K562 (cell line): ENCODE measurements at regions not wholly inside any gene's neighbourhood (a gene's known extent, or its start where the extent isn't known, plus 50 kb on each side); places are given as distances from the start of the nearest gene placed in this dataset.

ENCODE experiments used
- ATAC-seq: fragments of 200-7000 bp; cut with Tn5 transposase; 3 replicates; pipeline ENCODE4 v1.9.1; 2020; ENCODE audit warnings: moderate library complexity
- BruUV-seq: library from RNA; stranded (reverse); fragments of 400-500 nt; replicated peaks from 2 replicates; lab custom pipeline; 2021; lab: Mats Ljungman, UMichigan
- CTCF ChIA-PET: fragments of 300-600 bp; formaldehyde crosslinking; extraction: SDS; loops from one replicate; lab custom pipeline; 2021; ENCODE audit warnings: low intra/inter-chr PET ratio; lab: Yijun Ruan, JAX
- POLR2A ChIA-PET: fragments of 300-600, 350-650 bp; sonication (Branson Sonifier 250); formaldehyde crosslinking; extraction: SDS; loops from one replicate; lab custom pipeline; 2021; ENCODE audit warnings: antibody characterized with exemption, inconsistent platforms; lab: Yijun Ruan, JAX
- DNase-seq, 4 experiments: peaks; one replicate each; pipeline versions ENCODE4 v3.0.0 to v3.0.0-alpha.2; 2011 to 2018; ENCODE audit warnings: low spot score in 3 of 4, mixed read lengths in 3 of 4; ENCODE audit errors: extremely low read depth in 1 of 4
- FAIRE-seq: peaks from 2 replicates; lab custom pipeline; 2011; peaks lifted over from hg19 to GRCh38; lab: Jason Lieb, UNC
- H2AFZ ChIP-seq: 2 replicates; pipeline ENCODE4 v1.6.0; 2011; ENCODE audit warnings: low read depth, low read length, control low read depth, inconsistent platforms
- H3K27ac ChIP-seq: fragments of 200-600 bp; 3 replicates; pipeline ENCODE4 v1.8.0; 2011; ENCODE audit warnings: low read depth, mild to moderate bottlenecking, control low read depth, inconsistent platforms, low read length, moderate library complexity, mixed read lengths; ENCODE audit errors: extremely low read depth
- H3K27me3 ChIP-seq, 2 experiments: fragments of 300-600 bp in 1 of 2; 2 replicates in 1 of 2; 3 replicates in 1 of 2; pipeline versions ENCODE4 v1.6.0 to v1.8.0; 2011; ENCODE audit warnings: inconsistent platforms in 2 of 2, low read length in 2 of 2, mild to moderate bottlenecking in 1 of 2, mixed read lengths in 1 of 2, moderate library complexity in 1 of 2; ENCODE audit not compliant: control insufficient read depth in 2 of 2, insufficient read depth in 2 of 2
- H3K36me3 ChIP-seq: fragments of 300-600 bp; 3 replicates; pipeline ENCODE4 v1.8.0; 2011; ENCODE audit warnings: mild to moderate bottlenecking, low read length, inconsistent platforms; ENCODE audit not compliant: control insufficient read depth, insufficient read depth
- H3K4me1 ChIP-seq, 2 experiments: fragments of 200-600 bp in 1 of 2; replicated peaks in 1 of 2; 2 replicates in 1 of 2; 3 replicates in 1 of 2; pipeline versions ENCODE4 v1.5.1 to v1.8.0; 2011; ENCODE audit warnings: inconsistent platforms in 2 of 2, low read length in 2 of 2, mild to moderate bottlenecking in 1 of 2, mixed read lengths in 1 of 2, moderate library complexity in 1 of 2; ENCODE audit not compliant: control insufficient read depth in 2 of 2, insufficient read depth in 2 of 2
- H3K4me2 ChIP-seq: 2 replicates; pipeline ENCODE4 v1.6.1; 2011; ENCODE audit warnings: low read length, control low read depth, inconsistent platforms, mixed read lengths; ENCODE audit not compliant: insufficient read depth
- H3K4me3 ChIP-seq: fragments of 200-600 bp; sonication (generic), shearing (Covaris generic); 2 replicates; pipeline ENCODE4 v1.5.1; 2016; ENCODE audit warnings: control low read depth, inconsistent platforms
- H3K79me2 ChIP-seq: fragments of 200-600 bp; 3 replicates; pipeline ENCODE4 v1.8.0; 2011; ENCODE audit warnings: low read length, inconsistent platforms; ENCODE audit not compliant: control insufficient read depth, insufficient read depth
- H3K9ac ChIP-seq, 2 experiments: 2 replicates each; pipeline versions ENCODE4 v1.6.0 to v1.6.1; 2011; ENCODE audit warnings: low read depth in 2 of 2, low read length in 2 of 2, control low read depth in 1 of 2, inconsistent platforms in 1 of 2, mild to moderate bottlenecking in 1 of 2, mixed read lengths in 1 of 2; ENCODE audit not compliant: insufficient read depth in 1 of 2
- H3K9me1 ChIP-seq: one replicate; pipeline ENCODE4 v1.6.0; 2011; ENCODE audit warnings: inconsistent platforms, mild to moderate bottlenecking, low read length, moderate library complexity; ENCODE audit not compliant: control insufficient read depth, insufficient read depth
- H3K9me3 ChIP-seq: replicated peaks from 2 replicates; pipeline ENCODE4 v1.5.1; 2011; ENCODE audit warnings: low read depth, low read length, inconsistent platforms; ENCODE audit not compliant: control insufficient read depth, insufficient read depth
- H4K20me1 ChIP-seq: replicated peaks from 2 replicates; pipeline ENCODE4 v1.6.1; 2011; ENCODE audit warnings: low read length, inconsistent platforms, mixed read lengths; ENCODE audit not compliant: control insufficient read depth, insufficient read depth
- CCAR2 ChIP-seq: fragments of 200-400 bp; formaldehyde crosslinking; IDR thresholded peaks from 2 replicates; pipeline ENCODE4 v1.6.1; 2017; ENCODE audit warnings: mild to moderate bottlenecking, low read depth, low read length
- CREB3L1 ChIP-seq: fragments of 450-650 bp; IDR thresholded peaks from 2 replicates; pipeline ENCODE4 v1.6.1; 2014; ENCODE audit warnings: low read depth, mild to moderate bottlenecking, moderate library complexity, borderline replicate concordance
- DLX4 ChIP-seq: fragments of 250-450 bp; sonication (Bioruptor Pico); IDR thresholded peaks from 2 replicates; pipeline ENCODE4 v1.6.1; 2021; ENCODE audit warnings: mild to moderate bottlenecking
- ESRRB ChIP-seq: fragments of 250-450 bp; sonication (Bioruptor Pico); IDR thresholded peaks from 2 replicates; pipeline ENCODE4 v1.5.0; 2020; ENCODE audit warnings: mild to moderate bottlenecking, moderate library complexity, borderline replicate concordance
- ILF3 ChIP-seq: fragments of 450-650 bp; IDR thresholded peaks from 2 replicates; pipeline ENCODE4 v1.6.1; 2018; ENCODE audit warnings: antibody characterized with exemption, mild to moderate bottlenecking, moderate library complexity, borderline replicate concordance
- LEF1 ChIP-seq: fragments of 450-650 bp; IDR thresholded peaks from 2 replicates; pipeline ENCODE4 v1.6.1; 2016; ENCODE audit warnings: mild to moderate bottlenecking
- NCOA6 ChIP-seq: fragments of 450-650 bp; IDR thresholded peaks from 2 replicates; pipeline ENCODE4 v1.6.1; 2017; ENCODE audit warnings: mild to moderate bottlenecking
- PREB ChIP-seq: sonication (generic); formaldehyde crosslinking; IDR thresholded peaks from 2 replicates; pipeline ENCODE4 v1.8.1; 2023; ENCODE audit warnings: mild to moderate bottlenecking, missing genetic modification reagents
- SMARCB1 ChIP-seq: IDR thresholded peaks from 2 replicates; pipeline ENCODE4 v1.6.1; 2011; ENCODE audit warnings: improper control_type of control experiment, low read depth; ENCODE audit not compliant: insufficient read length
- SPI1 ChIP-seq: IDR thresholded peaks from 2 replicates; pipeline ENCODE4 v1.6.1; 2011; ENCODE audit warnings: low read depth, low read length, control low read depth, borderline replicate concordance
- THAP12 ChIP-seq: fragments of 250-450 bp; sonication (Bioruptor Pico); IDR thresholded peaks from 2 replicates; pipeline ENCODE4 v1.9.0; 2021; ENCODE audit warnings: mild to moderate bottlenecking, inconsistent platforms
- TRIM24 ChIP-seq, 2 experiments: fragments of 450-650 bp; IDR thresholded peaks; 2 replicates each; pipeline ENCODE4 v1.6.1; 2016
- ZNF354B ChIP-seq: fragments of 250-450 bp; sonication (Bioruptor Pico); IDR thresholded peaks from 2 replicates; pipeline ENCODE4 v1.4.0; 2020
- ZNF436 ChIP-seq: fragments of 250-450, 450-650 bp; sonication (Bioruptor Pico); formaldehyde crosslinking; IDR thresholded peaks from 2 replicates; pipeline ENCODE4 v1.7.0; 2020; ENCODE audit warnings: mild to moderate bottlenecking
- ZNF778 ChIP-seq: fragments of 450-650 bp; formaldehyde crosslinking; IDR thresholded peaks from 2 replicates; pipeline ENCODE4 v1.4.0; 2020; ENCODE audit warnings: mild to moderate bottlenecking, moderate library complexity
- WGBS: fragments of 100-300 bp; shearing (Covaris generic); methylation state at CpG from one replicate; pipeline ENCODE4 v1.1.6; 2016; ENCODE audit warnings: low coverage, mixed read lengths; ENCODE audit not compliant: insufficient coverage; ENCODE audit errors: missing lambda C conversion rate; 5-methylcytosine and 5-hydroxymethylcytosine counted together
- in situ Hi-C: fragments of 300-500 bp; cut with MboI; formaldehyde crosslinking; loops from 4 replicates; pipeline ENCODE4 v1.15.0; 2018; ENCODE audit warnings: inconsistent platforms, mixed read lengths
- intact Hi-C: fragments of 100-400 bp; cut with micrococcal nuclease; formaldehyde crosslinking; loops from 2 replicates; pipeline ENCODE4 v1.14.2; 2022
- TF ChIP-seq, protein P1 (sequence below), 3 experiments: fragments of 200-800 bp in 1 of 3; sonication (Bioruptor generic) in 1 of 3; sonication (generic) in 1 of 3; formaldehyde crosslinking in 1 of 3; IDR thresholded peaks; 2 replicates each; pipeline versions ENCODE4 v1.6.1 to v1.8.0; 2016 to 2022; ENCODE audit warnings: mild to moderate bottlenecking in 2 of 3, missing compliant biosample characterization in 2 of 3, missing genetic modification characterization in 2 of 3, missing genetic modification reagents in 1 of 3

- Histone ChIP-seq H3K36me3 (no peaks in the 10 kb centered on the region), H4K20me1 (no peaks in the 10 kb centered on the region), H3K27me3 (peaks cover 0 to 9% of the 10 kb centered on the region in 2 experiments; a peak in 1 of 5 replicates), H3K9me1 (no peaks in the 10 kb centered on the region), H3K9me3 (no peaks in the 10 kb centered on the region), H3K4me3 (no peak overlapping the region), H3K4me1 (no peaks in the 10 kb centered on the region), H3K4me2 (no peak overlapping the region), H3K9ac (no peak overlapping the region), H2AFZ (no peak overlapping the region), H3K27ac (no peak overlapping the region), H3K79me2 (no peaks in the 10 kb centered on the region)
- ATAC-seq (no peak), FAIRE-seq (no peak), DNase-seq (no peak)
- intact Hi-C loops (no loop called here), in situ Hi-C loops (no loop called here)
- ChIA-PET POLR2A (no interaction called here), CTCF (no interaction called here)
- WGBS: 0% methylated on average over 1 of the region's 1 CpG
- no TSS peak for BruUV-seq
- TF ChIP-seq THAP12 (CRISPR knock-in tag) (no peak), ZNF354B (no peak), ZNF436 (CRISPR knock-in tag) (no peak), ZNF778 (CRISPR knock-in tag) (no peak), CCAR2 (no peak), PREB (CRISPR knock-in tag) (no peak), TRIM24 (IDR thresholded peaks at IDR 0.05) (no peak), LEF1 (no peak), SMARCB1 (no peak), DLX4 (CRISPR knock-in tag) (no peak), SPI1 (no peak), ESRRB (no peak), NCOA6 (no peak), CREB3L1 (no peak), ILF3 (no peak)
- TF ChIP-seq, protein P1, sequence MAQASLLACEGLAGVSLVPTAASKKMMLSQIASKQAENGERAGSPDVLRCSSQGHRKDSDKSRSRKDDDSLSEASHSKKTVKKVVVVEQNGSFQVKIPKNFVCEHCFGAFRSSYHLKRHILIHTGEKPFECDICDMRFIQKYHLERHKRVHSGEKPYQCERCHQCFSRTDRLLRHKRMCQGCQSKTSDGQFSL (CRISPR knock-in tag; IDR thresholded peaks at IDR 0.05): no peak
- TF ChIP-seq, protein P1 (tag; IDR thresholded peaks at IDR 0.05): no peak
Observed at GRCh38 chr5:74126294-74126693, 500.3 kb downstream of the ARHGEF28 start.
